A549 (cell line): ENCODE measurements at regions not wholly inside any gene's neighbourhood (a gene's known extent, or its start where the extent isn't known, plus 50 kb on each side); places are given as distances from the start of the nearest gene placed in this dataset.

Source experiments
- ATAC-seq, 2 experiments: fragments of 200-7000 bp in 1 of 2; fragments of >200 bp in 1 of 2; cut with Nextera tagmentation in 1 of 2; cut with Tn5 transposase in 1 of 2; 3 replicates each; pipeline versions ENCODE4 v1.8.0 to v1.9.1; 2018 to 2020; ENCODE audit warnings: mild to moderate bottlenecking in 1 of 2, moderate library complexity in 1 of 2
- CTCF ChIA-PET: fragments of 300-600 bp; sonication (Branson Sonifier 250); formaldehyde crosslinking; extraction: SDS; loops from one replicate; lab custom pipeline; 2021; ENCODE audit warnings: antibody characterized with exemption, inconsistent platforms; lab: Yijun Ruan, JAX
- POLR2A ChIA-PET: fragments of 350-600 bp; formaldehyde crosslinking; extraction: SDS; loops from one replicate; lab custom pipeline; 2021; ENCODE audit warnings: antibody characterized with exemption, inconsistent platforms; lab: Yijun Ruan, JAX
- DNase-seq, 2 experiments: peaks; one replicate each; pipeline versions ENCODE4 v3.0.0 to v3.0.0-alpha.2; 2011 to 2016; ENCODE audit warnings: low read depth in 1 of 2, low spot score in 1 of 2
- FAIRE-seq: peaks from 2 replicates; lab custom pipeline; 2011; peaks lifted over from hg19 to GRCh38; lab: Jason Lieb, UNC
- H3K27ac ChIP-seq, 2 experiments: fragments of >200 bp; sonication (Bioruptor Twin); formaldehyde crosslinking; 3 replicates each; pipeline ENCODE4 v1.5.1; 2016 to 2017
- H3K4me1 ChIP-seq: fragments of >200 bp; sonication (Bioruptor Twin); formaldehyde crosslinking; 3 replicates; pipeline ENCODE4 v1.6.1; 2016
- H3K4me2 ChIP-seq: fragments of >200 bp; sonication (Bioruptor Twin); formaldehyde crosslinking; 3 replicates; pipeline ENCODE4 v1.6.1; 2016
- H3K4me3 ChIP-seq: fragments of >200 bp; sonication (Bioruptor Twin); formaldehyde crosslinking; 3 replicates; pipeline ENCODE4 v1.5.1; 2016
- H3K9me3 ChIP-seq: fragments of >200 bp; sonication (Bioruptor Twin); formaldehyde crosslinking; 3 replicates; pipeline ENCODE4 v1.6.1; 2016
- BHLHE40 ChIP-seq: IDR thresholded peaks from 2 replicates; pipeline ENCODE4 v1.6.1; 2012; ENCODE audit warnings: low read depth, low read length, inconsistent platforms
- CEBPB ChIP-seq, 2 experiments: fragments of >200 bp in 1 of 2; sonication (Bioruptor Twin) in 1 of 2; formaldehyde crosslinking in 1 of 2; IDR thresholded peaks; 2 replicates each; pipeline ENCODE4 v1.6.1; 2012 to 2016
- CHD4 ChIP-seq: fragments of 200-600 bp; sonication (generic); IDR thresholded peaks from 2 replicates; pipeline ENCODE4 v1.6.1; 2016; ENCODE audit warnings: antibody characterized with exemption, mild to moderate bottlenecking, borderline replicate concordance
- CTCF ChIP-seq: fragments of >200 bp; sonication (Bioruptor Twin); formaldehyde crosslinking; IDR thresholded peaks from 3 replicates; pipeline ENCODE4 v1.5.1; 2016
- EP300 ChIP-seq, 2 experiments: fragments of >200 bp; sonication (Bioruptor Twin); formaldehyde crosslinking; IDR thresholded peaks; 2 replicates in 1 of 2; 3 replicates in 1 of 2; pipeline ENCODE4 v1.6.1; 2016 to 2017
- FOXS1 ChIP-seq: fragments of 250-450 bp; sonication (Bioruptor Pico); IDR thresholded peaks from 2 replicates; pipeline ENCODE4 v1.5.0; 2020; ENCODE audit warnings: mild to moderate bottlenecking, moderate library complexity
- HOXA7 ChIP-seq: fragments of 250-450 bp; sonication (Bioruptor Pico); IDR thresholded peaks from 2 replicates; pipeline ENCODE4 v1.5.0; 2020; ENCODE audit warnings: mild to moderate bottlenecking, moderate library complexity
- RCOR1 ChIP-seq: fragments of 150-350 bp; IDR thresholded peaks from 2 replicates; pipeline ENCODE4 v1.6.1; 2014; ENCODE audit warnings: antibody characterized with exemption, low read length, low read depth
- RFX5 ChIP-seq: fragments of 450-650 bp; IDR thresholded peaks from 2 replicates; pipeline ENCODE4 v1.7.1; 2014; ENCODE audit warnings: antibody characterized with exemption, mild to moderate bottlenecking, moderate library complexity
- TFCP2L1 ChIP-seq: fragments of 250-450 bp; sonication (Bioruptor Pico); IDR thresholded peaks from 2 replicates; pipeline ENCODE4 v1.5.0; 2021; ENCODE audit warnings: mild to moderate bottlenecking
- TP53 ChIP-seq: fragments of 250-450 bp; sonication (Bioruptor Pico); IDR thresholded peaks from 2 replicates; pipeline ENCODE4 v1.5.0; 2021; ENCODE audit warnings: mild to moderate bottlenecking, moderate library complexity
- ZC3H11A ChIP-seq: fragments of 450-650 bp; IDR thresholded peaks from 2 replicates; pipeline ENCODE4 v1.6.1; 2014; ENCODE audit warnings: antibody characterized with exemption, mild to moderate bottlenecking
- ZFP36 ChIP-seq: fragments of 450-650 bp; IDR thresholded peaks from 2 replicates; pipeline ENCODE4 v1.6.1; 2014; ENCODE audit warnings: borderline replicate concordance; ENCODE audit not compliant: partially characterized antibody
- ZNF302 ChIP-seq: fragments of 250-450 bp; sonication (Bioruptor Pico); IDR thresholded peaks from 2 replicates; pipeline ENCODE4 v1.9.0; 2021; ENCODE audit warnings: inconsistent platforms, mild to moderate bottlenecking, moderate library complexity
- WGBS: methylation state at CpG from one replicate; pipeline ENCODE4 v1.1.6; 2017; ENCODE audit errors: missing lambda C conversion rate; 5-methylcytosine and 5-hydroxymethylcytosine counted together
- TF ChIP-seq, protein P1 (sequence below): fragments of 250-450 bp; sonication (Bioruptor Pico); IDR thresholded peaks from 2 replicates; pipeline ENCODE4 v1.5.0; 2020; ENCODE audit warnings: low read depth, mild to moderate bottlenecking, moderate library complexity
- TF ChIP-seq, protein P2 (sequence below): IDR thresholded peaks from 2 replicates; pipeline ENCODE4 v1.6.1; 2012
- TF ChIP-seq, protein P3 (sequence below): fragments of 450-650 bp; IDR thresholded peaks from 2 replicates; pipeline ENCODE4 v1.6.1; 2014; ENCODE audit warnings: antibody characterized with exemption
- TF ChIP-seq, protein P4 (sequence below): IDR thresholded peaks from 2 replicates; pipeline ENCODE4 v1.6.1; 2012; ENCODE audit warnings: low read depth, borderline replicate concordance
- TF ChIP-seq, protein P5 (sequence below): fragments of 250-450 bp; sonication (Bioruptor Pico); IDR thresholded peaks from 2 replicates; pipeline ENCODE4 v1.5.0; 2021; ENCODE audit warnings: mild to moderate bottlenecking, moderate library complexity, borderline replicate concordance
- TF ChIP-seq, protein P6 (sequence below): IDR thresholded peaks from 2 replicates; pipeline ENCODE4 v1.6.1; 2012

DNA sequence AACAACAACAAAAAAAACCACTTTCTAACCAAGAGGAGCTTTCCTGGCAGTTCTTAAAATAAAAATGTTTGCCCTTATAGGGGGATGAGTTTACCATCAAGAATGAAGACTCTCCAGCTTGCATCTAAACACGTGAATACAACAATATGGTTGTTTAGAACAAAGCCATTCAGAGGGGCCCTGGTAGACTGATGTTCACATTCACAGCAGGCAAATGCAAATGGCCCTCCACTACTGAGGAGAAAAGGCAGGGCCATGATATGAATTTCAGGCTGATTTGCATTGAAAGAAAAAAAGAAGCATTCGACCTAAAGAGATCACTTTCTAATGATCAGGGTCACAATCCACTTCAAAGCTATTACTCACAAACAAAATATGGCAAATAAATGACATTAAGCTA lies 65.3 kb upstream of the OTOS start:
- WGBS: 20% methylated on average over 2 of the region's 2 CpGs
- ChIA-PET POLR2A (no interaction called here), CTCF (interaction anchor here (1.3 to 2.1 kb wide), 6 partner anchors 8 to 233 kb away, joined by 3 to 13 read pairs (median 4); no protein-coding TSS in a partner anchor)
- Histone ChIP-seq H3K4me3 (no peak overlapping the region), H3K9me3 (peaks cover 8% of the 10 kb centered on the region; the same call in 2 of the 3 replicates), H3K4me2 (no peak overlapping the region), H3K4me1 (no peaks in the 10 kb centered on the region; the same call in 2 of the 3 replicates), H3K27ac (no peak overlapping the region)
- TF ChIP-seq RCOR1: no peak
- no peak for TF ChIP-seq FOXS1
- TF ChIP-seq CEBPB (IDR thresholded peaks at IDR 0.05): no peak
- no peak for TF ChIP-seq TP53
- TF ChIP-seq, protein P1, sequence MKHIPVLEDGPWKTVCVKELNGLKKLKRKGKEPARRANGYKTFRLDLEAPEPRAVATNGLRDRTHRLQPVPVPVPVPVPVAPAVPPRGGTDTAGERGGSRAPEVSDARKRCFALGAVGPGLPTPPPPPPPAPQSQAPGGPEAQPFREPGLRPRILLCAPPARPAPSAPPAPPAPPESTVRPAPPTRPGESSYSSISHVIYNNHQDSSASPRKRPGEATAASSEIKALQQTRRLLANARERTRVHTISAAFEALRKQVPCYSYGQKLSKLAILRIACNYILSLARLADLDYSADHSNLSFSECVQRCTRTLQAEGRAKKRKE (CRISPR knock-in tag): no peak
- no peak for TF ChIP-seq HOXA7
- TF ChIP-seq, protein P2, sequence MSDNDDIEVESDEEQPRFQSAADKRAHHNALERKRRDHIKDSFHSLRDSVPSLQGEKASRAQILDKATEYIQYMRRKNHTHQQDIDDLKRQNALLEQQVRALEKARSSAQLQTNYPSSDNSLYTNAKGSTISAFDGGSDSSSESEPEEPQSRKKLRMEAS: no peak
- TF ChIP-seq ZNF302 (CRISPR knock-in tag): no peak
- no peak for TF ChIP-seq BHLHE40
- no peak for TF ChIP-seq EP300 (IDR thresholded peaks at IDR 0.05)
- TF ChIP-seq, protein P3, sequence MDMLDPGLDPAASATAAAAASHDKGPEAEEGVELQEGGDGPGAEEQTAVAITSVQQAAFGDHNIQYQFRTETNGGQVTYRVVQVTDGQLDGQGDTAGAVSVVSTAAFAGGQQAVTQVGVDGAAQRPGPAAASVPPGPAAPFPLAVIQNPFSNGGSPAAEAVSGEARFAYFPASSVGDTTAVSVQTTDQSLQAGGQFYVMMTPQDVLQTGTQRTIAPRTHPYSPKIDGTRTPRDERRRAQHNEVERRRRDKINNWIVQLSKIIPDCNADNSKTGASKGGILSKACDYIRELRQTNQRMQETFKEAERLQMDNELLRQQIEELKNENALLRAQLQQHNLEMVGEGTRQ: no peak
- TF ChIP-seq ZFP36: no peak
- no peak for TF ChIP-seq CTCF
- no peak for ATAC-seq
- FAIRE-seq: no peak
- DNase-seq: no peak

DNA sequence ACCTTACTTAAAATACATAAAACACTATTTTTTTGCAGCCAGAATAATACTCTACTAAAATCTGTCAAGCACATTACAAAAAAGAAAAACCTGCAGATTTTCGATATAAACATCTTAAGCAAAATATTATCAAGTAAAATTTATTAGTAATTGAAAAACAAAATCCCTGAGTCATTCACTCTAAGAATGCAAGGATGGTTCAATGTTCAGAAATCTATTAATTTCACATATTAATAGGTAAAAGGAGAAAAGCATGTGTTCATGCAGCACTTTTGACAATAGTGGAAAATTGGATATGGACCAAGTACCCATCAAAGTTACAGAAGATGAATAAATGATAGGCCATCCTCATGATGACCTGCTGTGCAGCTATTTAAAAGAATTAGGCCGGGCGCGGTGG lies 66.2 kb upstream of the OTOS start:
- CTCF ChIA-PET: interaction anchor here (1.8 to 2.1 kb wide), 2 partner anchors 26 to 63 kb away, joined by 4 to 13 read pairs; no protein-coding TSS in a partner anchor
- 70% methylated on average over 4 of the region's 4 CpGs for WGBS
- POLR2A ChIA-PET: no interaction called here
- FAIRE-seq: no peak
- H3K4me2 ChIP-seq: no peak overlapping the region
- ATAC-seq: no peak
- no peak overlapping the region for H3K27ac ChIP-seq
- H3K4me3 ChIP-seq: no peak overlapping the region
- peaks cover 8% of the 10 kb centered on the region; the same call in 2 of the 3 replicates for H3K9me3 ChIP-seq
- H3K4me1 ChIP-seq: no peaks in the 10 kb centered on the region; the same call in 2 of the 3 replicates
- no peak for DNase-seq
- TF ChIP-seq TFCP2L1: no peak
- TF ChIP-seq TP53: no peak
- TF ChIP-seq, protein P4, sequence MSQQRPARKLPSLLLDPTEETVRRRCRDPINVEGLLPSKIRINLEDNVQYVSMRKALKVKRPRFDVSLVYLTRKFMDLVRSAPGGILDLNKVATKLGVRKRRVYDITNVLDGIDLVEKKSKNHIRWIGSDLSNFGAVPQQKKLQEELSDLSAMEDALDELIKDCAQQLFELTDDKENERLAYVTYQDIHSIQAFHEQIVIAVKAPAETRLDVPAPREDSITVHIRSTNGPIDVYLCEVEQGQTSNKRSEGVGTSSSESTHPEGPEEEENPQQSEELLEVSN: no peak
- no peak for TF ChIP-seq CHD4
- TF ChIP-seq, protein P5, sequence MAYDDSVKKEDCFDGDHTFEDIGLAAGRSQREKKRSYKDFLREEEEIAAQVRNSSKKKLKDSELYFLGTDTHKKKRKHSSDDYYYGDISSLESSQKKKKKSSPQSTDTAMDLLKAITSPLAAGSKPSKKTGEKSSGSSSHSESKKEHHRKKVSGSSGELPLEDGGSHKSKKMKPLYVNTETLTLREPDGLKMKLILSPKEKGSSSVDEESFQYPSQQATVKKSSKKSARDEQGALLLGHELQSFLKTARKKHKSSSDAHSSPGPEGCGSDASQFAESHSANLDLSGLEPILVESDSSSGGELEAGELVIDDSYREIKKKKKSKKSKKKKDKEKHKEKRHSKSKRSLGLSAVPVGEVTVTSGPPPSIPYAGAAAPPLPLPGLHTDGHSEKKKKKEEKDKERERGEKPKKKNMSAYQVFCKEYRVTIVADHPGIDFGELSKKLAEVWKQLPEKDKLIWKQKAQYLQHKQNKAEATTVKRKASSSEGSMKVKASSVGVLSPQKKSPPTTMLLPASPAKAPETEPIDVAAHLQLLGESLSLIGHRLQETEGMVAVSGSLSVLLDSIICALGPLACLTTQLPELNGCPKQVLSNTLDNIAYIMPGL (CRISPR knock-in tag): no peak
- TF ChIP-seq ZNF302 (CRISPR knock-in tag): no peak
- TF ChIP-seq RFX5: no peak
- TF ChIP-seq, protein P6, sequence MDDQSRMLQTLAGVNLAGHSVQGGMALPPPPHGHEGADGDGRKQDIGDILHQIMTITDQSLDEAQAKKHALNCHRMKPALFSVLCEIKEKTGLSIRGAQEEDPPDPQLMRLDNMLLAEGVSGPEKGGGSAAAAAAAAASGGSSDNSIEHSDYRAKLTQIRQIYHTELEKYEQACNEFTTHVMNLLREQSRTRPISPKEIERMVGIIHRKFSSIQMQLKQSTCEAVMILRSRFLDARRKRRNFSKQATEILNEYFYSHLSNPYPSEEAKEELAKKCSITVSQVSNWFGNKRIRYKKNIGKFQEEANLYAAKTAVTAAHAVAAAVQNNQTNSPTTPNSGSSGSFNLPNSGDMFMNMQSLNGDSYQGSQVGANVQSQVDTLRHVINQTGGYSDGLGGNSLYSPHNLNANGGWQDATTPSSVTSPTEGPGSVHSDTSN: no peak
- no peak for TF ChIP-seq ZC3H11A
